ENCODE measurements at regions not wholly inside any gene's neighbourhood (a gene's known extent, or its start where the extent isn't known, plus 50 kb on each side); places are given as distances from the start of the nearest gene placed in this dataset.

GRCh38 chr11:4191031-4191571, 96.5 kb downstream of the RRM1 start:
- BruUV-seq (replicated peaks), result no TSS peak
- FAIRE-seq, result no peak
- H3K9ac ChIP-seq (ENCODE audit: insufficient read depth, low read depth, low read length), result no peak overlapping the region
- H2AFZ ChIP-seq (ENCODE audit: low read length), result no peak overlapping the region
- no peaks in the 10 kb centered on the region for H4K20me1 ChIP-seq (ENCODE audit: insufficient read depth, low read length)
- intact Hi-C loops (cut with micrococcal nuclease; ENCODE audit: unreplicated experiment) (no loop called here), in situ Hi-C loops (cut with HindIII; ENCODE audit: extremely low pct_ligation_motif_present, low pct_unique_long_range_greater_than_20kb) (loop anchor here (5.0 kb wide), 1 partner anchor 301 kb away; no protein-coding TSS in a partner anchor)
- H3K27ac ChIP-seq (ENCODE audit: extremely low read length, insufficient read depth, low read length), result no peak overlapping the region
- no peaks in the 10 kb centered on the region for H3K79me2 ChIP-seq (ENCODE audit: insufficient read depth, low read length)
- H3K4me3 ChIP-seq (replicated peaks in 1 of 3; ENCODE audit: insufficient read depth in 1 of 3, low read depth in 2 of 3, low read length in 3 of 3), result no peak overlapping the region
- 4% methylated on average over 5 of the region's 9 CpGs for WGBS (ENCODE audit: low lambda C conversion rate)
- H3K9me3 ChIP-seq (ENCODE audit: low read length), result no peaks in the 10 kb centered on the region
- DNase-seq (ENCODE audit: low spot score), result no peak
- ChIA-PET POLR2A (no interaction called here), CTCF (ENCODE audit: low intra/inter-chr PET ratio, low total read pairs) (no interaction called here)
- H3K4me1 ChIP-seq (ENCODE audit: insufficient read depth, low read length), result peaks cover 5% of the 10 kb centered on the region; the same call in 1 of the 2 replicates
- TF ChIP-seq ZNF598 (CRISPR knock-in tag; IDR thresholded peaks at IDR 0.05; ENCODE audit: borderline replicate concordance) (no peak), YY1 (IDR thresholded peaks at IDR 0.05; ENCODE audit: insufficient read depth, insufficient replicate concordance, low read depth, low read length) (no peak), ZNF773 (CRISPR knock-in tag; IDR thresholded peaks at IDR 0.05; ENCODE audit: borderline replicate concordance) (no peak), TCF12 (IDR thresholded peaks at IDR 0.05) (no peak), TCF12 (CRISPR knock-in tag; IDR thresholded peaks at IDR 0.05) (no peak), ZNF761 (CRISPR knock-in tag; conservative IDR thresholded peaks at IDR 0.05) (no peak), ZNF580 (CRISPR knock-in tag; IDR thresholded peaks at IDR 0.05; ENCODE audit: borderline replicate concordance, low read depth) (no peak), NFYC (CRISPR knock-in tag; IDR thresholded peaks at IDR 0.05) (no peak), FOXA1 (IDR thresholded peaks at IDR 0.05) (no peak), FOXA1 (CRISPR knock-in tag; IDR thresholded peaks at IDR 0.05) (no peak)
- no peak for ATAC-seq
- H3K4me2 ChIP-seq (ENCODE audit: low read depth, low read length), result no peak overlapping the region
- H3K36me3 ChIP-seq (replicated peaks in 1 of 2; ENCODE audit: control insufficient read depth in 1 of 2, insufficient read depth in 2 of 2, low read length in 2 of 2), result no peaks in the 10 kb centered on the region
- H3K27me3 ChIP-seq (ENCODE audit: control insufficient read depth in 1 of 2, insufficient read depth in 2 of 2, low read length in 2 of 2), result peaks cover 11 to 58% of the 10 kb centered on the region in 2 experiments

DNA sequence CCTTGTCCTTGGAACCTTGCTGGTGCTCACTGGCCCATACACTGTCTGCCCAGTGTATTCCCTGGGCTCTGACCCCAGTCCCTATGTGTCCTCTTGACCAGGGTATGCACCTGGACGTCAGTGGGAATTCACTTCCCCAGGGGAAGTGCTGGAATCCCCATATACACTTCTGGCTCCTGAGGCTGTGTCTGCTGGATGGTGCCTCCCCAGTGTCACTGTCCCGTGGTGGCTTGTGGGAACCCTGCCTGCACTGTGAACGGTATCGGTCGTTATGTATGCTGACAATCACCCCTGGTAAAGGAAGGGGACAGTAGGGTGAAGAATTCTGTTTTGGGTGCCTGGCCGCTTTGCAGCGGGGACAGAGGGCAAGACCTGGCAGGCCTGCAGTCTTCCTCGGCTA, 95.9 kb downstream of the RRM1 start:
- ATAC-seq (no peak), FAIRE-seq (no peak), DNase-seq (ENCODE audit: low spot score) (no peak)
- no peak overlapping the region for H3K4me2 ChIP-seq (ENCODE audit: low read depth, low read length)
- no peaks in the 10 kb centered on the region for H3K36me3 ChIP-seq (replicated peaks in 1 of 2; ENCODE audit: control insufficient read depth in 1 of 2, insufficient read depth in 2 of 2, low read length in 2 of 2)
- intact Hi-C loops (cut with micrococcal nuclease; ENCODE audit: unreplicated experiment), result no loop called here
- H3K9me3 ChIP-seq (ENCODE audit: low read length), result no peaks in the 10 kb centered on the region
- POLR2A ChIA-PET, result no interaction called here
- no TSS peak for BruUV-seq (replicated peaks)
- in situ Hi-C loops (cut with HindIII; ENCODE audit: extremely low pct_ligation_motif_present, low pct_unique_long_range_greater_than_20kb), result loop anchor here (5.0 kb wide), 1 partner anchor 302 kb away; no protein-coding TSS in a partner anchor
- H3K9ac ChIP-seq (ENCODE audit: insufficient read depth, low read depth, low read length), result no peak overlapping the region
- WGBS (ENCODE audit: low lambda C conversion rate), result 65% methylated on average over 2 of the region's 8 CpGs
- H3K27me3 ChIP-seq (ENCODE audit: control insufficient read depth in 1 of 2, insufficient read depth in 2 of 2, low read length in 2 of 2), result peaks cover 11 to 62% of the 10 kb centered on the region in 2 experiments
- no peak overlapping the region for H3K4me3 ChIP-seq (replicated peaks in 1 of 3; ENCODE audit: insufficient read depth in 1 of 3, low read depth in 2 of 3, low read length in 3 of 3)
- H3K27ac ChIP-seq (ENCODE audit: extremely low read length, insufficient read depth, low read length), result no peak overlapping the region
- H2AFZ ChIP-seq (ENCODE audit: low read length), result no peak overlapping the region
- peaks cover 5% of the 10 kb centered on the region; the same call in 1 of the 2 replicates for H3K4me1 ChIP-seq (ENCODE audit: insufficient read depth, low read length)
- CTCF ChIA-PET (ENCODE audit: low intra/inter-chr PET ratio, low total read pairs), result no interaction called here
- H3K79me2 ChIP-seq (ENCODE audit: insufficient read depth, low read length), result no peaks in the 10 kb centered on the region
- no peaks in the 10 kb centered on the region for H4K20me1 ChIP-seq (ENCODE audit: insufficient read depth, low read length)
- TF ChIP-seq SP1 (IDR thresholded peaks at IDR 0.05), result no peak
- no peak for TF ChIP-seq SP1 (CRISPR knock-in tag; IDR thresholded peaks at IDR 0.05)
- TF ChIP-seq PRPF4 (IDR thresholded peaks at IDR 0.05; ENCODE audit: low read depth, low read length, poor library complexity, severe bottlenecking), result no peak
- TF ChIP-seq FUBP1 (CRISPR knock-in tag; IDR thresholded peaks at IDR 0.05; ENCODE audit: borderline replicate concordance), result no peak
- TF ChIP-seq ZSCAN30 (CRISPR knock-in tag; IDR thresholded peaks at IDR 0.05), result no peak
- no peak for TF ChIP-seq ZNF761 (CRISPR knock-in tag; conservative IDR thresholded peaks at IDR 0.05)
- TF ChIP-seq IRX3 (CRISPR knock-in tag; IDR thresholded peaks at IDR 0.05; ENCODE audit: borderline replicate concordance, low read depth), result no peak
- no peak for TF ChIP-seq ZBTB7B (CRISPR knock-in tag; IDR thresholded peaks at IDR 0.05)
- no peak for TF ChIP-seq SIX4 (CRISPR knock-in tag; IDR thresholded peaks at IDR 0.05)
- TF ChIP-seq PHB2 (IDR thresholded peaks at IDR 0.05; ENCODE audit: partially characterized antibody), result no peak
